Brain microvascular endothelial cell (primary cell): ENCODE measurements at regions not wholly inside any gene's neighbourhood (a gene's known extent, or its start where the extent isn't known, plus 50 kb on each side); places are given as distances from the start of the nearest gene placed in this dataset.
A peak's percentile ranks its signal among the peaks of the same experiment; 100 is the strongest.
"Not testable (repeated sequence)": the region's sequence is repeated elsewhere in the genome, so short reads cannot be mapped to it uniquely, and the experiment has no call there.

Experiments used
- DNase-seq: peaks from one replicate; pipeline ENCODE4 v3.0.0-alpha.2; 2020
- H3K27ac ChIP-seq: fragments of 250-450 bp; sonication (Bioruptor Pico); 2 replicates; pipeline ENCODE4 v1.5.1; 2020; ENCODE audit warnings: mild to moderate bottlenecking, moderate library complexity
- H3K27me3 ChIP-seq: fragments of 250-450 bp; sonication (Bioruptor Pico); replicated peaks from 2 replicates; pipeline ENCODE4 v1.5.1; 2020; ENCODE audit warnings: mild to moderate bottlenecking
- H3K36me3 ChIP-seq: fragments of 250-450 bp; sonication (Bioruptor Pico); replicated peaks from 2 replicates; pipeline ENCODE4 v1.5.1; 2020; ENCODE audit warnings: mild to moderate bottlenecking
- H3K4me3 ChIP-seq: 2 replicates; pipeline ENCODE4 v1.5.1; 2011; ENCODE audit warnings: low read depth, mild to moderate bottlenecking, control low read depth, low read length, moderate library complexity
- in situ Hi-C: cut with HindIII; loops from 2 replicates; pipeline ENCODE4 v1.10.0; 2017; ENCODE audit warnings: low sequenced_read_pairs, low pct_ligation_motif_present

GRCh38 chr15:84156588-84156840 is 79.1 kb upstream of the GOLGA6L4 start:
- H3K27me3 ChIP-seq, H3K4me3 ChIP-seq, in situ Hi-C loops, H3K27ac ChIP-seq, H3K36me3 ChIP-seq, DNase-seq: not testable (repeated sequence)

- in situ Hi-C loops, H3K36me3 ChIP-seq: not testable (repeated sequence)
Observed at GRCh38 chr15:84157056-84157632, 78.4 kb upstream of the GOLGA6L4 start.

DNA sequence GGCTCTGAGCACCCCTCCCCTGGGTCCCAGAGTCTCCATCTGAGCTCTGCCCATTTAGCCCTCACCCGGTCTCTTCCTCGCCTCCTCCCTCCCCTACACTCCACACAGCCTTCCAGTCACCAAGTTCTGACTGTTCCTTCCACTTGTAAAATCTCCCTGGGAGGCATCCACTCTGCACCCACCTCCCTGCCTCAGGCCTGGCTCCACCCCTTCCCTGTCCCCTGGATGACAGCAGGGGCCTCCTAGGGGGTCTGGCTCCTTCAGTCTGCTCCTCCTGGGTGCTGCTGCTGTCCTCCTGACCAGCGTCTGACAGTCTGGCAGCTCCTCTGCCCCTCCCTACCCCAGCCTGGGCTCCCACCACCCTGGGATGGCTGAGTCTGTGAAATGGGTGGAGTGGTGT is 77.7 kb upstream of the GOLGA6L4 start:
- H3K4me3 ChIP-seq, H3K36me3 ChIP-seq, DNase-seq, H3K27ac ChIP-seq, in situ Hi-C loops, H3K27me3 ChIP-seq: not testable (repeated sequence)

More at GRCh38 chr15:84157056-84157632, 78.4 kb upstream of the GOLGA6L4 start:
- not testable (repeated sequence) for H3K4me3 ChIP-seq, H3K27me3 ChIP-seq, H3K27ac ChIP-seq, DNase-seq

- DNase-seq, H3K27me3 ChIP-seq, H3K27ac ChIP-seq, in situ Hi-C loops, H3K4me3 ChIP-seq, H3K36me3 ChIP-seq: not testable (repeated sequence)
Observed at GRCh38 chr15:84159346-84160269, 76.0 kb upstream of the GOLGA6L4 start.

DNA sequence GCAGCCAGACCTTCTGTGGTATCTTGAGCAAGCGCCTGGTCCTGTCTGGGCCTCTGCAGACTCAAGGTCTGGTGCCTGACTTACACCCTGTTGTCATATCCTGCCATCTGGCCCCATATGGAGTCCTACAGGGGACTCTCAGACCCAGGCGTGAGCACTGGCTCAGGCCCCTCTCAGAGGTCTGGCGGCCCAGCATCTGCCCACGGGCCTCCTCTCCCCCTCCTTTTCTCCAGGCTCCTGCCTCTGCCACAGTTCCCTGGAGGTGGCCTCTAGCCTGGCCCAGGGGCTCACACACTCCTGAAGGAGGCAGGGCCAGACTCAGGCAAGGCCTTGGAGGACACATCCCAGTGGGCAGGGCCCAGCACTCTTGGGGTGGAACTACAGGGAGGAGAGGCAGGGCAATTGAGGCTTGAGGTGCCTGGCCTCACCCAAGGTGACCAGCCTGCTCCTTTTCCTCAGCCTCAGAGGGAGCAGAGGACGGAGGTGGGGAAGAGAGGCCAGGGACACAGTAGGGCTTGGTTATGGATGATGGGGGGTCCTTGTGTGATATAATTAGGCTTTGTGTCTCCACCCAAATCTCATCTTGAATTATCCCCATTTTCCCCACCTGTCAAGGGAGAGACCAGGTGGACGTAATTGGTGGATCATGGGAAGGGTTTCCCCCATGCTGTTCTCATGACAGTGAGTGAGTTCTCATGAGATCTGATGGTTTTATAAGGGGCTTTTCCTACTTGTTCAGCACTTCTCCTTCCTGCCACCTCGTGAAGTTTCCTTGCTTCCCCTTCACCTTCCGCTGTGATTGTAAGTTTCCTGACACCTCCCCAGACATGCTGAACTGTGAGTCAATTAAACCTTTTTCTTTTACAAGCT is 70.9 kb upstream of the GOLGA6L4 start:
- in situ Hi-C loops, DNase-seq, H3K27me3 ChIP-seq, H3K36me3 ChIP-seq, H3K4me3 ChIP-seq, H3K27ac ChIP-seq: not testable (repeated sequence)

DNA sequence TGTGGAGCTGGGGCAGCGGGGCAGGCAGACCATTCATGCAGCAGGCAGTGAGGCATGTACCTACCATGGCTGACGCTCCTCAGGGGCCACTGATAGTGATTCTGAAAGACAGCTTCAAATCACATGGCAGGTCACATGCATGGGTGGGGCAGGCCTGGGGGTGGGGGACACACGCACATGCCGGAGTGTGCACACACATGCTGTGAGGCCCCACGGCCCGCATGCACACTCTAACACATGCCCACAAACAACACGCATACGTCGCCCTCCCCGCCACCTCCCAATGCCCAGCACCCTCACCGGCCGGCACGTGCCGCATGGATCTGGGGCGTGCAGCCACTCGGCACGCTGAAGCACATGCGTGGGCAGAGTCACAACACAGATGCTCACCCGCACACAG is 65.5 kb upstream of the GOLGA6L4 start:
- DNase-seq, H3K27ac ChIP-seq, H3K27me3 ChIP-seq, H3K4me3 ChIP-seq, in situ Hi-C loops, H3K36me3 ChIP-seq: not testable (repeated sequence)

DNA sequence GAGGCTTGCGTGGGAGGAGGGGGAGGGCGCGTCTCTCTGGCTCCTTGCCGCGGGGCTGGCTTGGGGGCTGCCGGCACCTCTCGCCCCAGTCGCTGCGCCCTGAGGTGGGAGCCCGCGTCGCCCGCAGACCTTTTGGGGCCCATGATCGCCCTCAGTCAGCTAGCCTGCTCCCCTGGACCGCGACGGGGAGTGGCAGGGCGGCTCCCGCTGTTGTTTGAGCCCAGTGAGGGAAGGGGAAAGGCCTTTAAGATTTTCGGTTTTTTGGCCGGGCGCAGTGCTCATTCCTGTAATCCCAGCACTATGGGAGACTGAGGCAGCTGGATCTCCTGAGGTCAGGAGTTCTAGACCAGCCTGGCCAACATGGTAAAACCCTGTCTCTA is 62.4 kb upstream of the GOLGA6L4 start:
- H3K27me3 ChIP-seq: not testable (repeated sequence)

More for the DNA sequence above, 62.4 kb upstream of the GOLGA6L4 start:
- H3K27ac ChIP-seq, H3K36me3 ChIP-seq, in situ Hi-C loops, DNase-seq: not testable (repeated sequence)
- H3K4me3 ChIP-seq: peak overlapping the region; percentile 41
